Astrocyte (in vitro differentiated cells and primary cell): ENCODE measurements at regions not wholly inside any gene's neighbourhood (a gene's known extent, or its start where the extent isn't known, plus 50 kb on each side); places are given as distances from the start of the nearest gene placed in this dataset.

Experiments used
- EZH2 ChIP-seq: IDR thresholded peaks from 2 replicates; pipeline ENCODE4 v1.6.1; 2012; ENCODE audit warnings: mild to moderate bottlenecking, low read length, inconsistent platforms; ENCODE audit not compliant: insufficient read depth
- TF ChIP-seq, protein P1 (sequence below): IDR thresholded peaks from 2 replicates; pipeline ENCODE4 v1.5.1; 2011; ENCODE audit warnings: low read depth, mild to moderate bottlenecking, inconsistent platforms, low read length, moderate library complexity; ENCODE audit not compliant: insufficient read depth

DNA sequence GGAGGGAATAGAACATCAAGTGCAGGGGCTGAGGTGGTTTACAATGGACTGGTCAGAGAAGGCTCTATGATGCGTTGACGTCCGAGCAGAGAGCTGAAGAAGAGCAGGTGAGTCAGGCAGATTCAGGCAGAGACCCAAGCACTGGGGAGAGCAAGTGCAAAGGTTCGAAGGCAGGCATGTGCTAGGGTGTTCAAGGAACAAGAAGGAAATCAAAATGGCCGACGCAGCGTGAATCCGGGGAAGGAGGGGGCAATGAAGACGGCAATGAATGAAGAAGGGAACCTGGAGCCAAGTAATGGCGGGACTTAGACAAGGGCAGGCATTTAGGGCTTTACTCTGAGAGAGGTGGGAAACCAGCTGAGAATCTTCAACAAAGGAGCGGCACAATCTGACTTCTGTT, 56.8 kb upstream of the DCTD start:
- TF ChIP-seq, protein P1, sequence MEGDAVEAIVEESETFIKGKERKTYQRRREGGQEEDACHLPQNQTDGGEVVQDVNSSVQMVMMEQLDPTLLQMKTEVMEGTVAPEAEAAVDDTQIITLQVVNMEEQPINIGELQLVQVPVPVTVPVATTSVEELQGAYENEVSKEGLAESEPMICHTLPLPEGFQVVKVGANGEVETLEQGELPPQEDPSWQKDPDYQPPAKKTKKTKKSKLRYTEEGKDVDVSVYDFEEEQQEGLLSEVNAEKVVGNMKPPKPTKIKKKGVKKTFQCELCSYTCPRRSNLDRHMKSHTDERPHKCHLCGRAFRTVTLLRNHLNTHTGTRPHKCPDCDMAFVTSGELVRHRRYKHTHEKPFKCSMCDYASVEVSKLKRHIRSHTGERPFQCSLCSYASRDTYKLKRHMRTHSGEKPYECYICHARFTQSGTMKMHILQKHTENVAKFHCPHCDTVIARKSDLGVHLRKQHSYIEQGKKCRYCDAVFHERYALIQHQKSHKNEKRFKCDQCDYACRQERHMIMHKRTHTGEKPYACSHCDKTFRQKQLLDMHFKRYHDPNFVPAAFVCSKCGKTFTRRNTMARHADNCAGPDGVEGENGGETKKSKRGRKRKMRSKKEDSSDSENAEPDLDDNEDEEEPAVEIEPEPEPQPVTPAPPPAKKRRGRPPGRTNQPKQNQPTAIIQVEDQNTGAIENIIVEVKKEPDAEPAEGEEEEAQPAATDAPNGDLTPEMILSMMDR: no peak
- TF ChIP-seq EZH2: no peak
